Epithelial cell of esophagus (primary cell): ENCODE measurements at regions not wholly inside any gene's neighbourhood (a gene's known extent, or its start where the extent isn't known, plus 50 kb on each side); places are given as distances from the start of the nearest gene placed in this dataset.
A peak's percentile ranks its signal among the peaks of the same experiment; 100 is the strongest.

ENCODE experiments used
- DNase-seq: peaks from one replicate; pipeline ENCODE4 v3.0.0; 2010; ENCODE audit warnings: low read depth
- H3K4me3 ChIP-seq: 2 replicates; pipeline ENCODE4 v1.5.1; 2011; ENCODE audit warnings: mild to moderate bottlenecking, low read length, control low read depth
- TF ChIP-seq, protein P1 (sequence below): IDR thresholded peaks from 2 replicates; pipeline ENCODE4 v1.5.1; 2011; ENCODE audit warnings: low read depth, mild to moderate bottlenecking, low read length, control low read depth, inconsistent platforms; ENCODE audit not compliant: insufficient read depth; ENCODE audit errors: missing control alignments

GRCh38 chr2:223300326-223300725 is 248.3 kb downstream of the KCNE4 start:
- peak; percentile 47 for DNase-seq
- TF ChIP-seq, protein P1, sequence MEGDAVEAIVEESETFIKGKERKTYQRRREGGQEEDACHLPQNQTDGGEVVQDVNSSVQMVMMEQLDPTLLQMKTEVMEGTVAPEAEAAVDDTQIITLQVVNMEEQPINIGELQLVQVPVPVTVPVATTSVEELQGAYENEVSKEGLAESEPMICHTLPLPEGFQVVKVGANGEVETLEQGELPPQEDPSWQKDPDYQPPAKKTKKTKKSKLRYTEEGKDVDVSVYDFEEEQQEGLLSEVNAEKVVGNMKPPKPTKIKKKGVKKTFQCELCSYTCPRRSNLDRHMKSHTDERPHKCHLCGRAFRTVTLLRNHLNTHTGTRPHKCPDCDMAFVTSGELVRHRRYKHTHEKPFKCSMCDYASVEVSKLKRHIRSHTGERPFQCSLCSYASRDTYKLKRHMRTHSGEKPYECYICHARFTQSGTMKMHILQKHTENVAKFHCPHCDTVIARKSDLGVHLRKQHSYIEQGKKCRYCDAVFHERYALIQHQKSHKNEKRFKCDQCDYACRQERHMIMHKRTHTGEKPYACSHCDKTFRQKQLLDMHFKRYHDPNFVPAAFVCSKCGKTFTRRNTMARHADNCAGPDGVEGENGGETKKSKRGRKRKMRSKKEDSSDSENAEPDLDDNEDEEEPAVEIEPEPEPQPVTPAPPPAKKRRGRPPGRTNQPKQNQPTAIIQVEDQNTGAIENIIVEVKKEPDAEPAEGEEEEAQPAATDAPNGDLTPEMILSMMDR: no peak
- H3K4me3 ChIP-seq: no peak overlapping the region

DNA sequence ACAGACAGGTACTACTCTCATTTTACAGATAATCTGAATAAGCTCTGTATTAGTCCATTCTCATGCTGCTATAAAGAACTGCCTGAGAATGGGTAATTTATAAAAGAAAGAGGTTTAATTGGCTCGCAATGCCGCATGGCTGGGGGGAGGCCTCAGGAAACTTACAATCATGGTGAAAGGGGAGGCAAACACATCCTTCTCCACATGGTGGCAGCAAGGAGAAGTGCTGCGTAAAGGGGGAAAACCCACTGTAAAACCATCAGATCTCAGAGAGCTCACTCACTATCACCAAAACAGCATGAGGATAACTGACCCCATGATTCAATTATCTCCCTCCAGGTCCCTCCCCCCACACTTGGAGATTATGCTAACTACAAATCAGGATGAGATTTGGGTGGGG is 254.4 kb downstream of the KCNE4 start:
- H3K4me3 ChIP-seq: no peak overlapping the region
- TF ChIP-seq, protein P1: peak; percentile 39
- peak; percentile 24 for DNase-seq

GRCh38 chr2:223311889-223312680 is 260.1 kb downstream of the KCNE4 start:
- no peak overlapping the region for H3K4me3 ChIP-seq
- TF ChIP-seq, protein P1: no peak
- no peak for DNase-seq

DNA sequence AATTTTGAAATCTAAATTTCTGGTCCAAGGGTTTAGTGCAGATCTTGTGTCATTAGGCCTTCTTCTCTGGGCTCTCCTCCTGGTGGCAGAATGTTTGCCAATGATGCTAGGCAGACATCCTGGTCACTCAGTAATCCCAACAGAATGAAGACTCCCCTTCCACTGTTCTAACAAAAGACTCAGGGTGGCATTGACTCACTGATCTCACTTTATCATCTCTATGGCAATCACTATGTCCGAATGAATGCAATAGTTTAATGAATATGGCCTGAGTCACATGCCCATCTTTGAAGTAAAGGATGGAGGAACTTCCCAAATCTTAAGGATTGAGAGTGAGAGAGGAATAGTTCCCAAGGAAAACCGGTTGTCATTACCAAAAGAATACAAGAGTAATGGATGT is 261.1 kb downstream of the KCNE4 start:
- TF ChIP-seq, protein P1: no peak
- no peak for DNase-seq
- no peak overlapping the region for H3K4me3 ChIP-seq

- TF ChIP-seq, protein P1: no peak
- no peak overlapping the region for H3K4me3 ChIP-seq
- no peak for DNase-seq
Observed at GRCh38 chr2:223314811-223315210, 262.8 kb downstream of the KCNE4 start.

- no peak for DNase-seq
- no peak overlapping the region for H3K4me3 ChIP-seq
Observed at GRCh38 chr2:223315813-223316212, 263.8 kb downstream of the KCNE4 start.

More at GRCh38 chr2:223315813-223316212, 263.8 kb downstream of the KCNE4 start:
- TF ChIP-seq, protein P1: no peak
